ENCODE measurements at regions not wholly inside any gene's neighbourhood (a gene's known extent, or its start where the extent isn't known, plus 50 kb on each side); places are given as distances from the start of the nearest gene placed in this dataset.

DNA sequence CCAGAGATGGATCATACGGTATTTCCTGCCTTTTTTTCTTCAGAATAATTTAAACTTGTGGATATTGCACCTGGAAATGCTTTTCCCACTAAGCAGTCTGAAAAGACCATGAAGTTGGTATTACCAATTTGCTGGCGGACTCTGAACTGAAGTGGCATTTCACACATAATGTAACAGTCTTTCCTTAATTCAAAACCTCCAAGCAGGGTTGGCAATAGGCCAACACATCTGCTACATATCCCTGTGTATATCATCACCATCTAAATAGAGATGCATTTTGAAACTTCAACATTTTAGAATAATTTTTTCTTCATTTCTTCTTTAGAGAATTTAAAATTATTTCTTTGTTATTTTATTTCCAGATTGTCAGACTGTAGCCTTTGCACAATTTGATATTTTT lies 100.5 kb downstream of the TSPAN8 start:
- TF ChIP-seq CTCF (IDR thresholded peaks at IDR 0.05) (no peak), POLR2A (IDR thresholded peaks at IDR 0.05) (no peak), EP300 (IDR thresholded peaks at IDR 0.05; ENCODE audit: low read depth) (no peak)
